NB4 (cell line): ENCODE measurements at regions not wholly inside any gene's neighbourhood (a gene's known extent, or its start where the extent isn't known, plus 50 kb on each side); places are given as distances from the start of the nearest gene placed in this dataset.

Source experiments
- MYC ChIP-seq: IDR thresholded peaks from 2 replicates; pipeline ENCODE4 v1.6.1; 2011; ENCODE audit warnings: low read depth, low read length
- POLR2A ChIP-seq: IDR thresholded peaks from 2 replicates; pipeline ENCODE4 v1.6.1; 2011; ENCODE audit warnings: mild to moderate bottlenecking; ENCODE audit not compliant: insufficient read length; ENCODE audit errors: extremely low read depth
- TF ChIP-seq, protein P1 (sequence below): IDR thresholded peaks from one replicate; pipeline ENCODE4 v1.5.1; 2012; ENCODE audit warnings: low read depth, low read length
- TF ChIP-seq, protein P2 (sequence below): IDR thresholded peaks from 2 replicates; pipeline ENCODE4 v1.6.1; 2011; ENCODE audit warnings: low read depth, low read length

DNA sequence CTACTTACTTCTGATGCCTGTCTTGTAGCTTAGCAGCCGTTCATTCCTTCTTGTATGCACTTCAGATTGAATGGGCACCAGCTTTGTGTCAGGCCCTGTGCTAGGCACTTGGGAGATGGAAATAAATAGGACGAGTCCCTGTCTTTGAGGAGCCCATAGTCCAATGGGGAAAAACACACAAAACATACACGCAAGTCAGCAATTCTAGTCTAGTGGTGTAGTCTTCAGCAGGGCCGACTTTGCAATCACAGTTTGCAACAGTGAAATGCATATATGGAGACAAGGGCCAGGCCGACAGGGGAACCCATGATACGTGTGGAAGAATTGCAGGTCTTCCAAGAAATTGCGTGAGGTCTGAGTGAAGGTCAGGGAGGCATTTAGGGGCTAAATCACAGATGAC lies 262.6 kb downstream of the MAF start:
- TF ChIP-seq, protein P1, sequence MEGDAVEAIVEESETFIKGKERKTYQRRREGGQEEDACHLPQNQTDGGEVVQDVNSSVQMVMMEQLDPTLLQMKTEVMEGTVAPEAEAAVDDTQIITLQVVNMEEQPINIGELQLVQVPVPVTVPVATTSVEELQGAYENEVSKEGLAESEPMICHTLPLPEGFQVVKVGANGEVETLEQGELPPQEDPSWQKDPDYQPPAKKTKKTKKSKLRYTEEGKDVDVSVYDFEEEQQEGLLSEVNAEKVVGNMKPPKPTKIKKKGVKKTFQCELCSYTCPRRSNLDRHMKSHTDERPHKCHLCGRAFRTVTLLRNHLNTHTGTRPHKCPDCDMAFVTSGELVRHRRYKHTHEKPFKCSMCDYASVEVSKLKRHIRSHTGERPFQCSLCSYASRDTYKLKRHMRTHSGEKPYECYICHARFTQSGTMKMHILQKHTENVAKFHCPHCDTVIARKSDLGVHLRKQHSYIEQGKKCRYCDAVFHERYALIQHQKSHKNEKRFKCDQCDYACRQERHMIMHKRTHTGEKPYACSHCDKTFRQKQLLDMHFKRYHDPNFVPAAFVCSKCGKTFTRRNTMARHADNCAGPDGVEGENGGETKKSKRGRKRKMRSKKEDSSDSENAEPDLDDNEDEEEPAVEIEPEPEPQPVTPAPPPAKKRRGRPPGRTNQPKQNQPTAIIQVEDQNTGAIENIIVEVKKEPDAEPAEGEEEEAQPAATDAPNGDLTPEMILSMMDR: no peak
- no peak for TF ChIP-seq POLR2A
- TF ChIP-seq, protein P2, sequence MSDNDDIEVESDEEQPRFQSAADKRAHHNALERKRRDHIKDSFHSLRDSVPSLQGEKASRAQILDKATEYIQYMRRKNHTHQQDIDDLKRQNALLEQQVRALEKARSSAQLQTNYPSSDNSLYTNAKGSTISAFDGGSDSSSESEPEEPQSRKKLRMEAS: no peak
- TF ChIP-seq MYC: no peak
